GM18505 (cell line): ENCODE measurements at regions not wholly inside any gene's neighbourhood (a gene's known extent, or its start where the extent isn't known, plus 50 kb on each side); places are given as distances from the start of the nearest gene placed in this dataset.
A peak's percentile ranks its signal among the peaks of the same experiment; 100 is the strongest.
"Not testable (repeated sequence)": the region's sequence is repeated elsewhere in the genome, so short reads cannot be mapped to it uniquely, and the experiment has no call there.

Source experiments
- ATAC-seq: cut with Tn5 transposase; IDR thresholded peaks from one replicate; pipeline ENCODE4 v1.9.1; 2021; ENCODE audit not compliant: unreplicated experiment
- POLR2A ChIP-seq: IDR thresholded peaks from 4 replicates; pipeline ENCODE4 v1.6.1; 2011; ENCODE audit warnings: borderline replicate concordance; ENCODE audit not compliant: insufficient read depth, insufficient read length; ENCODE audit errors: extremely low read depth

DNA sequence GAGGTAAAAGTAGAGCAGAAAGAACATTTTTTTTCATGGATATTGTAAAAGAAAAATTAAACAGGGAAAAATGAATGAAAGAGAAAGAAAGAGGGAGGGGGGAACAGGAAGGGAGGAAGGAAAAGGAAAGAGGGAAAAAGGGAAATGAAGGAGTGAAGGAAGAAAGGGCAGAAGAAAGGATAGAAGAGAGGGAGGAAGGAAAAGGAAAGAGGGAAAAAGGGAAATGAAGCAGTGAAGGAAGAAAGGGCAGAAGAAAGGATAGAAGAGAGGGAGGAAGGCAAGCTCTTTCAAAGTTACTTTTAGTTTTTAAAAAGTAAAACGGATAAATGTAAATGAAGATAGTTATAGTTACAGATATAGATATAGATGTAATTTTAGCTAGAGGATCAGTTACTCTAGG lies 1676.7 kb downstream of the MRPL39 start:
- TF ChIP-seq POLR2A = no peak
- ATAC-seq = no peak

DNA sequence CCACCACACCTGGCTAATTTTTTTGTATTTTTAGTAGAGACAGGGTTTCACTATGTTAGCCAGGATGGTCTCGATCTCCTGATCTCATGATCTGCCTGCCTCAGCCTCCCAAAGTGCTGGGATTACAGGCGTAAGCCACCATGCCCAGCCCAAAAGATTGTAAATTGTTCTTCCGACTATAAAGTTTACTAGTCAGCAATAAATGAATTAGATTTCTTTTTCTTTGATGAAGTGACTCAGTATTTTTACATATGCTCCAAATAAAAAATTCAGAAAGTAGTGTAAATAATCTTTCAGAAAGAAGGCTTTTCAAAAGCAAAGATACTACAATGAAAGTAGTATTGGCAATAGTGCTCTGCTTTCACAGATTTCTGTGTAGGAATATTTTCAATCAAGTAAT lies 1680.9 kb downstream of the MRPL39 start:
- not testable (repeated sequence) for ATAC-seq

DNA sequence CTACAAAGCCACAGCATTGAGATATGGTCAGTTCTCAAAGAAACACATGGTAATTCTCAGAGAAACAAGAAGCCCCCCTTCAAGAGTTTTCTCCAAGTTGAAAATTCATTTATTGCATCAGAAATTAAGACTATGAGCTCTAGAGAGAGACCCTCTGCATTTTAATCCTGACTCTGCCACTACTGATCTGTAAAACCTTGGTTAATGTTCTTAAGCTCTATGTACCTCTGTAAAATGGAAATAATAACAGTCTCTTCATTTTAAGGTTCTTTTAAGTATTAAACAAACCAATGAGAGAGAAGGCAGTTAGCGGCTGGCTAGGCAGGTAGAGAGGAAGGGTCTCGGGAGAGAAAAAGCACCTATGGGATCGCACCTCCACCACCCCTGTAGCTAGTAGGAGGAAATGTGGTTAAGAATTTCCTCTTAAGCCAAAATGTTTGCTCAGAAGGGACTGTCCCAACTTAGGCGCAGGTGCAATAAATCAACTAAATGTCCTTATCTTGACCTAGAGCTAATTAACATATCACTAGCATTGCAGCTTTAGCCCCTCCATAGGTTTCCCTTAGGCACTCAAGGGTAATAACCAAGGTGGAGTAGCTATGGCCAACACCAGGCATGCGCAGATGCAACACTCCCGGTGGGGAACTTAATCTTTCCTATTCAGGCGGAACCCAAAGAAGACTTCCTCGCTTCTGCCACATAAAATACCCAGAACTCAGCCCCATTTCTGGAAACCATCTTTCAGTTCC lies 1685.4 kb downstream of the MRPL39 start:
- no peak for ATAC-seq
- TF ChIP-seq POLR2A = no peak

DNA sequence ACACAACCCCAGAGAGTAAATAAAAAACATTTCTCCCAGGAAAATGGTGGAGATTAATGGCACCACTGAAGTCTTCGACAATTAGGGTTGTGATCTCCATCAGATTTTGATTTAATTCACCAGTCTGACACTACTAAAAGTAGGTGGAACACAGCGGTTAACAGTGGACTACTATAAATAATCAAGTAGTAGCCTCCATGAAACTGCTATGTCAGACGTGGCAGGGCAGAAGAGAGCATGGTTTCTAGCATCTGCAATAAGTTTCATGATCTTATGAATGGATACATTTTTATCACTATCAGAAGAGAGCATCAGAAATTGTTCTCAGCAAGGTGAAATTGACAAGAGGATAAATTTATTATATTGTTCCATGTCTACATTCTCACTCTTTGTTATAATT lies 1706.6 kb downstream of the MRPL39 start:
- no peak for TF ChIP-seq POLR2A
- ATAC-seq = no peak

DNA sequence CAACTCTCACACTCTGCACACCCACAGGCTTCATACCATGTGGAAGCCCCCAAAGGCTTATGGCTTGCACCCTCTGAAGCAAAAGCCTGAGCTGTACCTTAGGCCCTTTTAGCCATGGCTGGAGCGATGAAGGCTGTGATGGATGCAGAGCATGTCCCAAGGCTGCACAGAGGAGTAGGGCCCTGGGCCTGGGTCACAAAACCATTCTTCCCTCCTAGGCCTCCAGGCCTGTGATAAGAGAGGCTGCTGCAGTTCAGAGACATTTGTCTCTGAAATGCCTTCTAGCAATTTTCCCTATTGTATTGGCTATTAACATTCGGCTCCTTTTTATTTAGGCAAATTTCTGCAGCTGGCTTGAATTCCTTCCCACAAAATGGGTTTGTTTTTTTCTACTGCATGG lies 1707.7 kb downstream of the MRPL39 start:
- no peak for TF ChIP-seq POLR2A
- no peak for ATAC-seq

DNA sequence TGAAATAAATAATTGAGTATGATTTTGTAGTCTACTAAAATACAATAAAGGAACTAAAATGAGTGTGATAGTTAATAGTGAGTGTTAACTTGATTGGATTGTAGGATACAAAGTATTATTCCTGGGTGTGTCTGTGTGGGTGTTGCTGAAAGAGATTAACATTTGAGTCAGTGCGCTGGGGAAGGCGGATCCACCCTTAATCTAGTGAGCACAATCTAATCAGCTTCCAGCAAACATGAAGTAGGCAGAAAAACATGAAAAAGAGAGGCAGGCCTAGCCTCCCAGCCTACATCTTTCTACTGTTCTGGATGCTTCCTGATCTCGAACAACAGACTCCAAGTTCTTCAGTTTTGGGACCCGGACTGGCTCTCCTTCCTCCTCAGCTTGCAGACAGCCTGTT lies 1716.6 kb downstream of the MRPL39 start:
- ATAC-seq = no peak
- TF ChIP-seq POLR2A = no peak

DNA sequence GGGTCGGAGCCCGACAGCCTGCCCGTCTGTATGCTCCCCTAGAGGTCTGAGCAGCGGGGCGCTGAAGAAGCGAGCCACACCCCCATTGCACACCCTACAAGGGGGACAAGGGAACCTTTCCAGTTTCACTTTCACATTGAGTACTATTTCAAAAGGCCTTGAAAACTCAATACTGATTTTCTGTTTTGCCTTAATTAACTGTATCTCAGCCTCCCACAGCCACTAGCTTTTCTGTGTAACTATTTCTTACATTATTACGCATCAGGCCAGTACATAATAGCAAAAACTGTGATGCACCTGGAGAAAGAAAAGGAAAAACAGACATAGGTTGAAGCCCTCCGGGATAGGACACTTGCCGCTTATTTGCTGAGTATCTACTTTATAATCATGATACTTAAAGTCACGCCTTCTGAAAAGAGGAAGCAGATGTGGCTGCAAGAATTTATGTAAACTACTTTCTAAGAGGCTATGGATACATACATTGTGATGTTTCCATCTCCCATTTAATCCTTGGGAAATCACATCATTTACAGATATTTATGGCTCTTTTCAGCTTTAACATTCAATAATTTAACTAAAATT lies 1719.5 kb downstream of the MRPL39 start:
- no peak for TF ChIP-seq POLR2A
- ATAC-seq = peak; percentile 72

DNA sequence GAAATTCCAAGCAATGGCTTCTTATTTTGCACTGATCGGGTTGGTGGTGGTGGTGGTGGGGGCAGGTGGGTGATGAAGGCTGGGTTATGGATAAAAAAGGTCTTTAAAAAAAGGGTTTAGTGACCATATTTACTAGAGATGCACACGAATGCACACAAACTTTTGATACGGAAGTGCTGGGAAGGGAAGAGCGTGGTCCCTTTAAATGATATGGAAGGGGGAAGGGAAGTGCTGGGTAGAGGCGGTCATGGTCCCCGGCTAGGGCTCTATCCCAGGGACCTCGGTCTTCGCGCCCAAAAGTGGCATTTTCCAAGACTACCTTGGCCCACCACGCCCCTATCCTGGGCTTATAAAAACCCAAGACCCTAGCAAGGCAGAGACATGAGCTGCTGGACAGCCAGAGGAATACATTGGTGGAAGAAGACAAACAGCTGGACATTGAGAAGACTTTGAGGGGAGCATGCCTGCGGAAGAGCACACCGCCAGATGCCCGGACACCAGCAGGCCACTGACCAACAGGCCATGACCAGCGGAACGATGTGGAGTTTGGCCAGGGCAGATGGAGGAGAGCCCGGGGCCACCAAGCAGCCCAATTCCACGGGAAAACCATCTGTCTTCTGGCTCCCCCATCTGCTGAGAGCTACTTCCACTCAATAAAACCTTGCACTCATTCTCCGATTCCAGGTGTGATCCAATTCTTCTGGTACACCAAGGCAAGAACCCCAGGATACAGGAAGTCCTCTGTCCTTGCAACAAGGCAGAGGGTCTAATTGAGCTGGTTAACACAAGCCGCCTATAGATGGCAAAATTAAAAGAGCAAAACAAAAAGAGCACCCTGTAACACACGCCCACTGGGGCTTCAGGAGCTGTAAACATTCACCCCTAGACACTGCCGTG lies 1720.2 kb downstream of the MRPL39 start:
- no peak for TF ChIP-seq POLR2A
- ATAC-seq = peak; percentile 24

DNA sequence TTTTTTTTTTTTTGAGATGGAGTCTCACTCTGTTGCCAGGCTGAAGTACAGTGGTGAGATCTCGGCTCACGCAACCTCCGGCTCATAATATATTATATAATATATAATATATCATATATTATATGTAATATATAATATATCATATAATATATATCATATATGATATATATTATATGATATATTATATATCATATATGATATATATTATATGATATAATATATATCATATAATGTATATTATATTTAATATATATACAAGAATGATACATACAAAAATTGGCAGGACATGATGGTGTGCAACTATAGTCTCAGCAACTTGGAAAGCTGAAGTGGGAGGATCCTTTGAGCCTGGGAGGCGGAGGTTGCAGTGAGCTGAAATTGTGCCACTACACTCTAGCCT lies 1725.5 kb downstream of the MRPL39 start:
- ATAC-seq = no peak
- no peak for TF ChIP-seq POLR2A

DNA sequence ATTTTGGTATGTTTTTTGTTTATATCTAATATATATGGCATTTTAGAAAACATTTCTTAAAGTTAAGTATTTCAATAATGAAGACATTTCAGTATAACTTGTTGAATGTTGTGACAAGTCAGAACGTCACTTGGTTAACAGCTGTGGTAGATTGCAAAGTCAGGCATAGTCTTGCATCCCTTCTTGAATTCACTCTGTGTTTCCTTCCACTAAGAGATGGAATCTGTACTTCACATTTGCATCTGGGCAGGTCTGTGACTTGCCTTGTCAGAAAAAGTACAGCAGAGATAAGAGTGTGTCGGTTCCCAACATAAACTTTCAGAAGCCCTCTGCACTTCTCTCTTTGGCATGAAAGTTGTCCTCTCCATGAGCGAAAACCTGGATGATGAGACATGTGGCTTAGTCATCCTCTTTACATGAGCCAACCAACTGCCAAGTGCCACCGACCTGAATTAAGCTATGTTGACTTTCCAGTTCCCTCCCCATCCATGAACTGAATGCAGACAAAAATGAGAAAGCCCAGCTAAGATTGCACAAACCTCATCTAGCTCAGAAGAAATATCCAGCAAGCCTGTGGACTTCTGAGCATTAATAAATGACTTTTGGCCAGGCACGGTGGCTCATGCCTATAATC lies 1730.2 kb downstream of the MRPL39 start:
- TF ChIP-seq POLR2A = no peak
- ATAC-seq = no peak

DNA sequence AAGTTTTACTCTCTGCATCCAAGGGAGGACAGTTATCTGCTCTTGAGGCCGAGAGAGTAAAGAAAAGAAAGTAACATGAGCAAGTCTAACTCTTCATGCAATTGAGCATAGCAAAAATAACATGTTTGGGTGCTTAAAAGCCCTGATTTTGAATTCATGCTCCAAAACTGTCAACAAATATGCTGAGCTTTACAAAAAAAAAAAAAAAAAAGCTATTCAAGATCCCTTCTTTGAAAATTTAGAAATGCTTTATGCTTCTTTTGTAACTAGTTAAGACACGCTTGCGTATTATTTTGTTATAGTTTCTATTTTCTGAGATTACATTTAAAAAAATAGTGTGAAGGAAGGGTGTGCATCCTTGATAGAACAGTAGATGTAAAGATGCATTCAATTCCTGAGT lies 1733.0 kb downstream of the MRPL39 start:
- ATAC-seq = no peak
- no peak for TF ChIP-seq POLR2A

DNA sequence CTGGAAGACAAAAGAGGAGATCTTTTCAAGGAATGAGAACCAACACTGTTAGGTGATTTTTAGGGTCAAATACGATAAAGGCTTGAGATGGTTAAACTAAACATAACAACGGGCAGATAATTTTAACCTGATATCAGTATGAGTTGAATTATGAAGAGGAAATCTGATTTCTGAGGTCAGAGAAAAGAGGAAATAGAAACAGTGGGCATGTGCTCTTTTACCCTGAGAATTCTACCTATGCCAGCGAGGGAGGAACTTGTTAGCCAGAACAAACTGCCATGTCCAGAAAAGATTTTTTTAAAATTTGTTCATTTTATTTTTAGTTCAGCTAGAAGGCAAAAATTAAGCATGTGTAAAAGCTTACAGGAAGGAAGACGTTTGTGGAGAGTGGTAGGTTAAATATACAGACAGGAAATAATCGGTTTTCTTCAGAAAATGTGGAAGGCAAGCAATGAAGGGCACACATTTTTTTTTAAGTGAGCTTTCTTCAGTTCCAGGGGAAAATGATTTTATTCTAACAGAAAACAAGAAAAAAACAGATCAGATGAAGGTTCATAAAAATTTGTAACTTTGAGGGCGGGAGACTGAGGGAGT lies 1745.3 kb downstream of the MRPL39 start:
- no peak for TF ChIP-seq POLR2A
- no peak for ATAC-seq

DNA sequence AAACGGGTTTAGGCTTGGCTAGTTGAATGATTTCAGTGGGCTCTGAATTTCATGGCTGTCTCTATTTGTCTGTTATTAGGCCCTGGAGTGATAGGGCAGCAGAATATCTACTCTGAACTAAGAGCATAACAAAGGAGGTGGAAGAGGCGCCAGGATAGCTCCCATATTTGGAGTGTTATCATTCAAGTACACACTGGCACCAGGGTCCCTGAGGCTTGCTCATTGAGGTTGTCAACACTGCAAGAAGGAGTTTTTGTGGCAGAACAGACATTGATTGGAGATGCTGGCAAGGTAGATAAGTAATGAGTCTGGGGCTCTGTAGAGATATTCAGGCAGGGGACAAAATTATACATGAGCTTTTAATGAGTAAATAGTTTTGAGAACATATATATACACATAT lies 1748.4 kb downstream of the MRPL39 start:
- TF ChIP-seq POLR2A = no peak
- no peak for ATAC-seq
